ENCODE measurements at regions not wholly inside any gene's neighbourhood (a gene's known extent, or its start where the extent isn't known, plus 50 kb on each side); places are given as distances from the start of the nearest gene placed in this dataset.
"Not testable (repeated sequence)": the region's sequence is repeated elsewhere in the genome, so short reads cannot be mapped to it uniquely, and the experiment has no call there.

DNA sequence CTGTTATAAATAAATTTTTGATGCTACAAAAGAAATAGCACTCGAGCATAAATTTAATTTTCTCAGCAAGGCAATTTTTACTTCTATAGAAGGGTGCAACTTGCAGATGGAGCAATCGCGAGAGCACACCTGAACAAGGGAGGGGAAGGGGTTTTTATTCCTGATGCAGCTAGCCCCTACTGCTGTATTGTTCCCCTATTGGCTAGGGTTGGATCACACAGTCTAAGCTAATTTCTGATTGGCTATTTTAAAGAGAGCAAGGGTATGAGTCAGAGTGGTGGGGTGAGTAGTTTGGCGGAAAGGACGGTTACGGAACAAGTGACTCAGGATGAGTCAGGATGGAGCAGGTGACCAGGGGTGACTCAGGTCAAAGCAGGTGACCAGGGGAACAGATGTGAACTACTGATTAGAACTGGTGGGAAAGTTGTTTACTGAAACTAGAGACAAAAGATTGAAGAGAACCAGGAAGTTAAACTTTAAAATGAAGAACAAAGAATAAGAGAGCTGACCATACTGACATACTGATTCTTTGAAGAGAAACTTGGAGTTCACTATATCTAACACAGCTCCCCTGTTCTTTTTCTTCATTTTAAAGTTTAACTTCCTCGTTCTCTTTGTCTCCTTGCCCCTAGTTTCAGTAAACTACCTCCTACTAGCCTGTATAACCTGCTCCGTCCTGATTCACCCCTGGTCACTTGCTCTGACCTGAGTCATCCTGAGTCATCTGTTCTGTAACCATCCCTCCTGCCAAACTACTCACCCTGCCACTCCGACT, 101.9 kb upstream of the SHB start (continued):
- TF ChIP-seq RXRB (CRISPR knock-in tag; IDR thresholded peaks at IDR 0.05; ENCODE audit: borderline replicate concordance) (peak; percentile 56; the same call in 1 of the 2 replicates), MAFK (conservative IDR thresholded peaks at IDR 0.05 in 1 of 2, IDR thresholded peaks at IDR 0.05 in 1 of 2; ENCODE audit: low read length in 2 of 2) (peak; percentile 1 to 33; a peak in 1 of 4 replicates), CREB1 (IDR thresholded peaks at IDR 0.05) (0 out of 2 replicates have a peak, but pooled peaks have one; percentile 42), TRIM24 (CRISPR knock-in tag; IDR thresholded peaks at IDR 0.05) (peak; percentile 45; the same call in 1 of the 2 replicates), GATAD1 (CRISPR knock-in tag; IDR thresholded peaks at IDR 0.05) (0 out of 2 replicates have a peak, but pooled peaks have one; percentile 19), BHLHE40 (IDR thresholded peaks at IDR 0.05; ENCODE audit: low read length) (peak; percentile 49; the same call in 1 of the 2 replicates), NR2F1 (CRISPR knock-in tag; IDR thresholded peaks at IDR 0.05) (peak; percentile 80 to 87), SOX13 (IDR thresholded peaks at IDR 0.05) (0 out of 2 replicates have a peak, but pooled peaks have one; percentile 35), SOX13 (CRISPR knock-in tag; conservative IDR thresholded peaks at IDR 0.05 in 1 of 2, IDR thresholded peaks at IDR 0.05 in 1 of 2) (peak in 1 of 2 experiments; percentile 42; a peak in 1 of 4 replicates), NR2F6 (IDR thresholded peaks at IDR 0.05) (peak; percentile 56; the same call in 1 of the 2 replicates), NR2F6 (CRISPR knock-in tag; IDR thresholded peaks at IDR 0.05) (peak; percentile 44; the same call in 1 of the 2 replicates), NFYC (CRISPR knock-in tag; IDR thresholded peaks at IDR 0.05) (peak; percentile 57), ELF3 (CRISPR knock-in tag; IDR thresholded peaks at IDR 0.05) (peak; percentile 78), SOX5 (CRISPR knock-in tag; IDR thresholded peaks at IDR 0.05; ENCODE audit: borderline replicate concordance) (peak; percentile 28; the same call in 1 of the 2 replicates), NR2C2 (CRISPR knock-in tag; IDR thresholded peaks at IDR 0.05; ENCODE audit: borderline replicate concordance) (peak; percentile 35; the same call in 1 of the 2 replicates), JUN (CRISPR knock-in tag; IDR thresholded peaks at IDR 0.05) (peak; percentile 73; the same call in 1 of the 2 replicates)
- not testable (repeated sequence) for TF ChIP-seq CREB1 (CRISPR knock-in tag; IDR thresholded peaks at IDR 0.05)
- TF ChIP-seq, protein P1, sequence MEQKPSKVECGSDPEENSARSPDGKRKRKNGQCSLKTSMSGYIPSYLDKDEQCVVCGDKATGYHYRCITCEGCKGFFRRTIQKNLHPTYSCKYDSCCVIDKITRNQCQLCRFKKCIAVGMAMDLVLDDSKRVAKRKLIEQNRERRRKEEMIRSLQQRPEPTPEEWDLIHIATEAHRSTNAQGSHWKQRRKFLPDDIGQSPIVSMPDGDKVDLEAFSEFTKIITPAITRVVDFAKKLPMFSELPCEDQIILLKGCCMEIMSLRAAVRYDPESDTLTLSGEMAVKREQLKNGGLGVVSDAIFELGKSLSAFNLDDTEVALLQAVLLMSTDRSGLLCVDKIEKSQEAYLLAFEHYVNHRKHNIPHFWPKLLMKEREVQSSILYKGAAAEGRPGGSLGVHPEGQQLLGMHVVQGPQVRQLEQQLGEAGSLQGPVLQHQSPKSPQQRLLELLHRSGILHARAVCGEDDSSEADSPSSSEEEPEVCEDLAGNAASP (CRISPR knock-in tag; IDR thresholded peaks at IDR 0.05; ENCODE audit: borderline replicate concordance) = peak; percentile 51; the same call in 1 of the 2 replicates
- TF ChIP-seq, protein P2, sequence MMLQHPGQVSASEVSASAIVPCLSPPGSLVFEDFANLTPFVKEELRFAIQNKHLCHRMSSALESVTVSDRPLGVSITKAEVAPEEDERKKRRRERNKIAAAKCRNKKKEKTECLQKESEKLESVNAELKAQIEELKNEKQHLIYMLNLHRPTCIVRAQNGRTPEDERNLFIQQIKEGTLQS (CRISPR knock-in tag; IDR thresholded peaks at IDR 0.05) = peak; percentile 76
- TF ChIP-seq, protein P3, sequence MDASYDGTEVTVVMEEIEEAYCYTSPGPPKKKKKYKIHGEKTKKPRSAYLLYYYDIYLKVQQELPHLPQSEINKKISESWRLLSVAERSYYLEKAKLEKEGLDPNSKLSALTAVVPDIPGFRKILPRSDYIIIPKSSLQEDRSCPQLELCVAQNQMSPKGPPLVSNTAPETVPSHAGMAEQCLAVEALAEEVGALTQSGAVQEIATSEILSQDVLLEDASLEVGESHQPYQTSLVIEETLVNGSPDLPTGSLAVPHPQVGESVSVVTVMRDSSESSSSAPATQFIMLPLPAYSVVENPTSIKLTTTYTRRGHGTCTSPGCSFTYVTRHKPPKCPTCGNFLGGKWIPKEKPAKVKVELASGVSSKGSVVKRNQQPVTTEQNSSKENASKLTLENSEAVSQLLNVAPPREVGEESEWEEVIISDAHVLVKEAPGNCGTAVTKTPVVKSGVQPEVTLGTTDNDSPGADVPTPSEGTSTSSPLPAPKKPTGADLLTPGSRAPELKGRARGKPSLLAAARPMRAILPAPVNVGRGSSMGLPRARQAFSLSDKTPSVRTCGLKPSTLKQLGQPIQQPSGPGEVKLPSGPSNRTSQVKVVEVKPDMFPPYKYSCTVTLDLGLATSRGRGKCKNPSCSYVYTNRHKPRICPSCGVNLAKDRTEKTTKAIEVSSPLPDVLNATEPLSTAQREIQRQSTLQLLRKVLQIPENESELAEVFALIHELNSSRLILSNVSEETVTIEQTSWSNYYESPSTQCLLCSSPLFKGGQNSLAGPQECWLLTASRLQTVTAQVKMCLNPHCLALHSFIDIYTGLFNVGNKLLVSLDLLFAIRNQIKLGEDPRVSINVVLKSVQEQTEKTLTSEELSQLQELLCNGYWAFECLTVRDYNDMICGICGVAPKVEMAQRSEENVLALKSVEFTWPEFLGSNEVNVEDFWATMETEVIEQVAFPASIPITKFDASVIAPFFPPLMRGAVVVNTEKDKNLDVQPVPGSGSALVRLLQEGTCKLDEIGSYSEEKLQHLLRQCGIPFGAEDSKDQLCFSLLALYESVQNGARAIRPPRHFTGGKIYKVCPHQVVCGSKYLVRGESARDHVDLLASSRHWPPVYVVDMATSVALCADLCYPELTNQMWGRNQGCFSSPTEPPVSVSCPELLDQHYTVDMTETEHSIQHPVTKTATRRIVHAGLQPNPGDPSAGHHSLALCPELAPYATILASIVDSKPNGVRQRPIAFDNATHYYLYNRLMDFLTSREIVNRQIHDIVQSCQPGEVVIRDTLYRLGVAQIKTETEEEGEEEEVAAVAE (CRISPR knock-in tag; IDR thresholded peaks at IDR 0.05; ENCODE audit: borderline replicate concordance) = peak; percentile 78
- TF ChIP-seq, protein P4, sequence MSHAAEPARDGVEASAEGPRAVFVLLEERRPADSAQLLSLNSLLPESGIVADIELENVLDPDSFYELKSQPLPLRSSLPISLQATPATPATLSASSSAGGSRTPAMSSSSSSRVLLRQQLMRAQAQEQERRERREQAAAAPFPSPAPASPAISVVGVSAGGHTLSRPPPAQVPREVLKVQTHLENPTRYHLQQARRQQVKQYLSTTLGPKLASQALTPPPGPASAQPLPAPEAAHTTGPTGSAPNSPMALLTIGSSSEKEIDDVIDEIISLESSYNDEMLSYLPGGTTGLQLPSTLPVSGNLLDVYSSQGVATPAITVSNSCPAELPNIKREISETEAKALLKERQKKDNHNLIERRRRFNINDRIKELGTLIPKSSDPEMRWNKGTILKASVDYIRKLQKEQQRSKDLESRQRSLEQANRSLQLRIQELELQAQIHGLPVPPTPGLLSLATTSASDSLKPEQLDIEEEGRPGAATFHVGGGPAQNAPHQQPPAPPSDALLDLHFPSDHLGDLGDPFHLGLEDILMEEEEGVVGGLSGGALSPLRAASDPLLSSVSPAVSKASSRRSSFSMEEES (CRISPR knock-in tag; IDR thresholded peaks at IDR 0.05) = peak; percentile 96
- TF ChIP-seq, protein P5, sequence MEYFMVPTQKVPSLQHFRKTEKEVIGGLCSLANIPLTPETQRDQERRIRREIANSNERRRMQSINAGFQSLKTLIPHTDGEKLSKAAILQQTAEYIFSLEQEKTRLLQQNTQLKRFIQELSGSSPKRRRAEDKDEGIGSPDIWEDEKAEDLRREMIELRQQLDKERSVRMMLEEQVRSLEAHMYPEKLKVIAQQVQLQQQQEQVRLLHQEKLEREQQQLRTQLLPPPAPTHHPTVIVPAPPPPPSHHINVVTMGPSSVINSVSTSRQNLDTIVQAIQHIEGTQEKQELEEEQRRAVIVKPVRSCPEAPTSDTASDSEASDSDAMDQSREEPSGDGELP (IDR thresholded peaks at IDR 0.05; ENCODE audit: borderline replicate concordance, low read depth) = peak; percentile 51; the same call in 1 of the 2 replicates
